Stimulated activated CD4-positive, alpha-beta T cell treated with anti-CD3 and anti-CD28 coated beads, Interleukin-15, amount 100 ng/mL, for 24 hours (primary cell): ENCODE measurements at regions not wholly inside any gene's neighbourhood (a gene's known extent, or its start where the extent isn't known, plus 50 kb on each side); places are given as distances from the start of the nearest gene placed in this dataset.

Source experiments
- DNase-seq: peaks from one replicate; pipeline ENCODE4 v3.0.0-alpha.2; 2020

DNA sequence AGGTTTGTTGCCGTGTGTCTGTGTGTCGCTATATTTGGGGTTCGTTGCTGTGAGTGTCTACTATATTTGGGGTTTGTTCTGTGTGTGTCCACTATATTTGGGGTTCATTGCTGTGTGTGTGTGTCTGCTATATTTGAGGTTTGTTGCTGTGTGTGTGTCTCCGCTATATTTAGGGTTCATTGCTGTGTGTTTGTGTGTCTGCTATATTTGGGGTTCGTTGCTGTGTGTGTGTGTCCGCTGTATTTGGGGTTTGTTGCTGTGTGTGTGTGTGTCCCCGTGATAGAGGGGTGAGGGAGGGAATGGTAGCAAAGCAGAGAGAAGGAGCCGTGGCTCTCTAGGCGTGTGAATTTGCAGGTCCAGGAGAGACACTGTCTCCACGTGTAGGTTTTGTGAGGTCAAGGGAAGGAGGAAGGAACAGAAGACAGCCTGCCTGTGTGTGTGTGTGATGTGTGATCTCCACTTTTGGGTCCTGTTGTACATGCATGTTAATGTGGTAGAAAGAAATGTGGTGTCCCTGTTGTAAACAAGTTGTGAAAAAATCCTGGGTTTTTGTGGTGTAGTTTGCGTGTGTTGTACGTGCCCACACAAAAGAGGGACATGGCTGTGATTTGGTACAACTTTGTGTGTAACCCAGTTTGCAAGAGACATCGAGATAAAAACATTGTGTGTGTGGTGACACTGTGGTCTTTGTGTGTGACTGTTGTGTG, 56.3 kb upstream of the ECE1 start:
- no peak for DNase-seq

DNA sequence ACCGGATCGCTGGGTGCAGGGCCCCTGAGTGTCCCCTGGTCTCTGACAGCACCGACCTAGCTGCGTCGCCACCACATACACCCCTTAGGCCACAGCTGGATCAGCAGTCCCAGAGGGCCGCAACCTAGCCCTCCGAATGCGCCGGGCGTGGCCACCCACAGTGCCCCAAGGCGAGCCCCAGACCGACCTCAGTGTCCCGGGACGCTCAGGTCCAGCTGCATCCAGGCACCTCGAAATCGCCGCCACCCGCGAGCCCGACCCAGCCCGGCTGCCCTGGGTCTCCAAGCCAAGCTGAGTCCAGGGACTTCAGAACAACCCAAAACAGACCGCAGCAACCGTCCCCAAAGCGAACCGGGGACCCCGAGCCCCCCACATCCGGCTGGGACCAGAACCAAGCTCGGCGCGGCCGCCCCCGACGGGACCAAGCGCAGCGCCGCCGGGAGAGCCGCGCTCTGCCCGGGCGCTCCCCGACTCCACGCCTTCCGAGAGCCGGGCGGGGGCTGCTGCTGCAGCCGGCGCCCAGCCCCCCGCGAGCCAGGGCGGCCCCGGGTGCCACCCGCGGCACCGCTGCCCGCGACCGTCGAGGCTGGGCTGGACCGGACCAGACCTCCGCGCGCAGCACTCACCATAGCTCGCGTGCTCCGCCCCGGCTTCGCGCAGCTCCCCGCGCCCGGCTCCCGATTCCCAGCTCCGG, 54.6 kb upstream of the ECE1 start:
- DNase-seq, result peak; percentile 40

DNA sequence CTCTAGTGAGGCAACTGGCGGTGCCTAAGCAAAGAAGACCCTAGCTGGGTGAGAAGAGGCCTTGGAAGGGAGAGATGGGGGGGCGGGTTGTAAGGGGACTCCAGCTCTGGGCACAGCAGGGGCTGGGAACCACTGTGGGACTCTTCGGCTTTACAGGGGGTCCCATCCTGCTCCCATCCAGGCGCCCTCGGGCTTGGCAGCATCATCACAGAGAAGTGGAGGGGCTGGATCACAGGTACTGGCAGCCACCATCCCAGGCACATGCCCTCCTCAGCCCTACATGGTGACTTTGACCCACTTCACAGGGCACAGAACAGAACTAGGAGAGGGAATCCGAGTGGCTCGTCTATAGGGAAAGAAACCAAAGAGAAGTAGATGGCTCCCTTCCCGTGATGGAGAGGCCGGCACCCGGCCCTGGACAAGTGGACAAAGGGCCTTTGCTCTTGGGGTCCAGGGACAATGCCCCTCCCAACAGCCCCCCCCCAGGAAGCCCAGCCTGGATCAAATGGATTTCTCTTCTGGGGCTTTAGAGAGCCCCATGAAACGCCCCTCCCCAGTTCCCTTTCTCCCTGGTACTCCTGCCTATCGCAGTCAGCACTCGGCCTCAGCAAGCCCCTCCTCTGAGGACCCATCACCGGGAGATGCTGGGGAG, 54.0 kb upstream of the ECE1 start:
- DNase-seq, result no peak

DNA sequence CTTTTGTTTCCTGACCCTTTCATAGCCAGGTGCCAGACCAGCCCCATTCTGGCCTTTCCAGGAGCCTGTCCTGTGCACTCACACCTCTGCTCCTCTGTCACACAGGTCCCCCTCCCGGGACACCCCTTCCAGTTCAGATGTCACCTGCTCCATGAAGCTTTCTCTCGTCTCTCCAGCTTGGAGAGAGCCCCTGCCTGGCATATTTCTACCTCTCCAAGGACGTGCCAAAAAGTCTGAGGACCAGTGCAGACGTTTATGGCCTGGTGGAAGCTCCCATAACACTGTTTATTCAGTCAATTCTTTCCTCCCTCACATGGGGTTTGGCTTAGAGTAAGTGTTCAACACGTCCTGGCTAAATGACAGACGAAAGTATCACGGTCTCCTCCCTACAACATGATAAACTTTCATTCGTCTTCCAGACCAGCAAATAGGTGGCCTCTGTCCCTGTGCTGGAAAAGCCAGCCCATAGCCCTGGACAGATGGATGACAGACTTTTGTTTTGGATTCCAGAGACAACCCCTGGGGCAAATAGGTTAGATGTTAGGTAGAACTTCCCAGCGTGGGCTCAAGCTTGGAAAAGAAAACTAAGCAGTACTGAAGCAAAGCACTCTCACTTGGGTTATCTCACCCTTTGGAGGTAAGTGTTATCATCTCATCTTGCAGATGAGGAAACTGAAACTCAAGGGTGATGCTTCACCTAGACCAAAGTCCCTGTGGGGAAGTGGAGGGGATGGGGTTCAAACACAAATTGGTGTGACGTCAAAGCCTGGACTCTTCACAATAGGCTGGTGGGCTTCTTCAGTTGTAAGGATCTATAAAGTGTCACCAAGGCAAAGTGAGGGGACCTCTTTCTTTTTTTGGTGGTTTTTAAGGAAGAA, 52.9 kb upstream of the ECE1 start:
- DNase-seq, result peak; percentile 60

DNA sequence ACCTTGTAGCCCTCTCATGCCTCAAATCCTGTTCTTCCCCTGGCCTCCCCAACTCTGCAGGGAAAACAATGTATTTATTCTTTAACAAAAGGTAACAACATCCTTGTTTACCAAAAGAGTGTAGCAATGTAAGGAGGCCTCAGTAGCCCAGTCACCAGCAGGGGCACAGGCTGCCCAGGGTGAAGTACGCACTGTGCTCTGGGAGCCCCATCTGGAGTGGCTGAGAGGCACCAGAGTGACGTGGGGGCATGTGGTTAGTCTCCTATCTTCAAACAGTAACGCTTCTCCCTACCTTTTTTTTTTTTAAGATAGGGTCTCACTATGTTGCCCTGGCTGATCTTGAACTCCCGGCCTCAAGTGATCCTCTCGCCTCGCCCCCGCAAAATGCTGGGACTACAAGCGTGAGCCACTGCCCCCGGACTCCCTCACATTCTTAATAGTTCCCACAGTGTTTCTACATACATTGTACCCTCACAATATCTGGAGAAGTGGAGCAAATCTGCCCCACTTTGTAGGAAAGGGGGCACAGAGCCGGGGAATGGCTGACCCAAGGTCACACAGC, 51.3 kb upstream of the ECE1 start:
- DNase-seq, result no peak

DNA sequence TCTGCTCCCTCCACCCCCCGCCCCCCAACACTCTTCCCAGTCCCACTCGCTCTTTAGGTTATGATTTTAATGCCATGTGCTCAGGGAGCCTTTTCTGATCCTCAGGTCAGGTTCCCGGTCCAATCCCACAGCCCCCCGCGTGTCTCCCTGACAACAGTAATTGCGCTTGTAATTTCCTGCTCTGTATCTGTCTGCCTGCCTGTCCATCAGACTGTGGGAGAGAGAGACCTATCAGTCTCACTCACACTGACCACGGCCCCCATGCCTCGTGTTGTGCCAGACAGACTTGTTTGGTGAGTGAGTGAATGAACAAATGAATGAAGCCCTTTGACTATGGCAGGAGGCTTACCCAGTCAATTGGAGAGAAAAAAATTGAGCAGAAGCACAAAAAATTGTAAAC, 50.8 kb upstream of the ECE1 start:
- DNase-seq, result no peak

DNA sequence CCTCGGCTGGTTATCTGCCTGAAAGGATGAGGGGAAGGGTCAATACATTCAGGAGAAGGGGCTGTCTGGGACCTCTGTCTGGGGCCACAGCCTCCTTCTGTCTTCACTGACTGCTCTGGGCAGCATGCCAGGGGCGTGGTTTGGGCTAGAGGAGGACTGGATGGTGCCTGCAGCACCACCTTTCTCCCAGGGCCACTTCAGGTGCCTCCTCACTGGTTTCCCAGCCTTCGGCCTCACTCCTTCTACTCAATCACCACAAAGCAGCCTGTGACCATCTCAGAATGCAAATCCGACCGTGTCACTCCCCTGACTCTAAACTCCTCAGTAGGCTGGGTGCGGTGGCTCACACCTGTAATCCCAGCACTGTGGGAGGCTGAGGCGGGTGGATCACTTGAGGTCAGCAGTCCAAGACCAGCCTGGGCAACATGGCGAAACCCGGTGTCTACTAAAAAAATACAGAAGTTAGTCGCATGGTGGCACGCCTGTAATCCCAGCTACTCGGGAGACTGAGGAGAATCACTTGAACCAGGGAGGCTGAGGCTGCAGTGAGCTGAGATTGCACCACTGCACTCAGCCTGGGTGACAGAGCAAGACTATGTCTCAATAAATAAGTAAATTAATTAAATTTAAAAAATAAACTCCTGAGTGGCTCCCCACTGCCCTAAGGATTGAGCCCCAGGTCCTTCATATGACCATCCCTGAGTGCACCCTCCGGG, 50.1 kb upstream of the ECE1 start:
- DNase-seq, result no peak
